Smooth muscle cell (in vitro differentiated cells): ENCODE measurements at regions not wholly inside any gene's neighbourhood (a gene's known extent, or its start where the extent isn't known, plus 50 kb on each side); places are given as distances from the start of the nearest gene placed in this dataset.

Source experiments
- DNase-seq: peaks from one replicate; lab custom pipeline; 2025; ENCODE audit not compliant: unreplicated experiment; lab: John Stamatoyannopoulos, UW
- H2AFZ ChIP-seq: fragments of 200-600 bp; sonication (generic); 2 replicates; pipeline ENCODE4 v1.6.0; 2016; ENCODE audit warnings: antibody characterized with exemption, low read depth, mild to moderate bottlenecking
- H3F3A ChIP-seq: fragments of 200-600 bp; sonication (generic); 2 replicates; pipeline ENCODE4 v1.6.0; 2017; ENCODE audit warnings: antibody characterized with exemption, low read depth
- H3K27ac ChIP-seq: fragments of 200-600 bp; sonication (generic); 2 replicates; pipeline ENCODE4 v1.5.1; 2016; ENCODE audit warnings: low read depth, mild to moderate bottlenecking
- H3K27me3 ChIP-seq: fragments of 200-600 bp; sonication (generic); 2 replicates; pipeline ENCODE4 v1.6.1; 2016; ENCODE audit warnings: low read depth, mild to moderate bottlenecking
- H3K36me3 ChIP-seq: fragments of 200-600 bp; sonication (generic); 2 replicates; pipeline ENCODE4 v1.5.1; 2016; ENCODE audit warnings: low read depth
- H3K4me1 ChIP-seq: fragments of 200-600 bp; sonication (generic); 2 replicates; pipeline ENCODE4 v1.5.1; 2016; ENCODE audit warnings: low read depth
- H3K4me2 ChIP-seq: fragments of 200-600 bp; sonication (generic); 2 replicates; pipeline ENCODE4 v1.6.0; 2016; ENCODE audit warnings: mild to moderate bottlenecking
- H3K4me3 ChIP-seq: fragments of 200-600 bp; sonication (generic); 2 replicates; pipeline ENCODE4 v1.5.1; 2016; ENCODE audit warnings: mild to moderate bottlenecking
- H3K79me2 ChIP-seq: fragments of 200-600 bp; sonication (generic); 2 replicates; pipeline ENCODE4 v1.6.0; 2016; ENCODE audit warnings: low read depth, mild to moderate bottlenecking
- H3K9ac ChIP-seq: fragments of 200-600 bp; sonication (generic); 2 replicates; pipeline ENCODE4 v1.6.0; 2016; ENCODE audit warnings: low read depth
- H3K9me3 ChIP-seq: fragments of 200-600 bp; sonication (generic); replicated peaks from 2 replicates; pipeline ENCODE4 v1.5.1; 2016; ENCODE audit warnings: low read depth
- H4K20me1 ChIP-seq: fragments of 200-600 bp; sonication (generic); 2 replicates; pipeline ENCODE4 v1.6.0; 2016; ENCODE audit warnings: low read depth
- WGBS: methylation state at CpG from one replicate; pipeline ENCODE4 v1.1.7; 2016; ENCODE audit warnings: low lambda C conversion rate; 5-methylcytosine and 5-hydroxymethylcytosine counted together
- TF ChIP-seq, protein P1 (sequence below): fragments of 200-600 bp; sonication (generic); IDR thresholded peaks from 2 replicates; pipeline ENCODE4 v1.5.1; 2017; ENCODE audit warnings: borderline replicate concordance, mild to moderate bottlenecking, antibody characterized with exemption; ENCODE audit not compliant: insufficient read depth, poor library complexity, severe bottlenecking

DNA sequence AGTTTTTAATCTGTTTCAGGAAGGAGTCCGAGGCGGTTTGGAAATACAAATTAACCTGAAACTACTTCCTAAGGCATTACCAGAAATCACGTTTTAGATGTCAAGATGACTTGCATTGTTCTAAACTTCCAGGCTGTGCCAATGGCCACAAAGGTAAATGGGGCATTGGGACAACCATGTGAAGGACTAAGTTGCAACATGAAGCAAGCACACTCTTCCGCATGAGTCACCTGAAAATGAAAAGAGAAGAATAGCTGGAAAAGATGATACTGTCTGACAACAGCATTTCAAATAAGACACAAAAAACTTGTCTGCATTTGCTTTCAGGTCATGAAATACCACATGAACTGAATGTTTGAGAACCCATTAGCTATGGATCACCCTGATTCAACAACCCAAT, 262.1 kb downstream of the AHR start:
- no peak for DNase-seq
- Histone ChIP-seq H3K9me3 (no peaks in the 10 kb centered on the region), H2AFZ (no peak overlapping the region), H4K20me1 (no peaks in the 10 kb centered on the region), H3F3A (peaks cover 33% of the 10 kb centered on the region), H3K9ac (peak overlapping the region; percentile 29), H3K27ac (peak overlapping the region; percentile 96), H3K4me3 (no peak overlapping the region), H3K27me3 (no peaks in the 10 kb centered on the region), H3K4me1 (peaks cover 16% of the 10 kb centered on the region), H3K79me2 (no peaks in the 10 kb centered on the region), H3K36me3 (no peaks in the 10 kb centered on the region), H3K4me2 (peak overlapping the region; percentile 63)
- TF ChIP-seq, protein P1, sequence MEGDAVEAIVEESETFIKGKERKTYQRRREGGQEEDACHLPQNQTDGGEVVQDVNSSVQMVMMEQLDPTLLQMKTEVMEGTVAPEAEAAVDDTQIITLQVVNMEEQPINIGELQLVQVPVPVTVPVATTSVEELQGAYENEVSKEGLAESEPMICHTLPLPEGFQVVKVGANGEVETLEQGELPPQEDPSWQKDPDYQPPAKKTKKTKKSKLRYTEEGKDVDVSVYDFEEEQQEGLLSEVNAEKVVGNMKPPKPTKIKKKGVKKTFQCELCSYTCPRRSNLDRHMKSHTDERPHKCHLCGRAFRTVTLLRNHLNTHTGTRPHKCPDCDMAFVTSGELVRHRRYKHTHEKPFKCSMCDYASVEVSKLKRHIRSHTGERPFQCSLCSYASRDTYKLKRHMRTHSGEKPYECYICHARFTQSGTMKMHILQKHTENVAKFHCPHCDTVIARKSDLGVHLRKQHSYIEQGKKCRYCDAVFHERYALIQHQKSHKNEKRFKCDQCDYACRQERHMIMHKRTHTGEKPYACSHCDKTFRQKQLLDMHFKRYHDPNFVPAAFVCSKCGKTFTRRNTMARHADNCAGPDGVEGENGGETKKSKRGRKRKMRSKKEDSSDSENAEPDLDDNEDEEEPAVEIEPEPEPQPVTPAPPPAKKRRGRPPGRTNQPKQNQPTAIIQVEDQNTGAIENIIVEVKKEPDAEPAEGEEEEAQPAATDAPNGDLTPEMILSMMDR = no peak
- WGBS = 93% methylated on average over 4 of the region's 4 CpGs

DNA sequence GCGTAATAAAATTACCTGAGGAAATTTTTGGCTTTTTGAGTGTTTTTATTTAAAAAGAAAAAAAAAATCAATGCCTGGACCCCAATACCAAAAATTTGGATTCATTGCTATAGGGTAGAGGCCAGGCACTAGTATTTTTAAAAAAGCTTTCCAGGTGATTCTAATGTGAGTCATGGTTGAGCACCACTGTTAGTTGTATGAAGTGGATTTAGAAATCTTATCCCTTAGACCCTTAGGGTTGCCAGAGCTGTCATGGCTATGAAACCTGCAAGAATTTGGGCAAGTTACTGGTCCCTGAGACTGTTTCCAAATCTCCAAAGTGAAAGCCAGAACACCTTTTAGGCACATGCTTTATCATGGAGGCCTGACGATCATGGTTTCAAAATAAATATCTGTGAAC, 262.5 kb downstream of the AHR start:
- DNase-seq = no peak
- H3K27me3 ChIP-seq = no peaks in the 10 kb centered on the region
- H3K4me3 ChIP-seq = no peak overlapping the region
- no peaks in the 10 kb centered on the region for H3K9me3 ChIP-seq
- H3K9ac ChIP-seq = no peak overlapping the region
- peaks cover 33% of the 10 kb centered on the region for H3F3A ChIP-seq
- peak overlapping the region; percentile 96 for H3K27ac ChIP-seq
- H3K79me2 ChIP-seq = no peaks in the 10 kb centered on the region
- H4K20me1 ChIP-seq = no peaks in the 10 kb centered on the region
- H3K4me1 ChIP-seq = peaks cover 18% of the 10 kb centered on the region
- WGBS = 98% methylated on average over 2 of the region's 2 CpGs
- H3K36me3 ChIP-seq = no peaks in the 10 kb centered on the region
- no peak overlapping the region for H2AFZ ChIP-seq
- H3K4me2 ChIP-seq = no peak overlapping the region
- TF ChIP-seq, protein P1 = no peak

DNA sequence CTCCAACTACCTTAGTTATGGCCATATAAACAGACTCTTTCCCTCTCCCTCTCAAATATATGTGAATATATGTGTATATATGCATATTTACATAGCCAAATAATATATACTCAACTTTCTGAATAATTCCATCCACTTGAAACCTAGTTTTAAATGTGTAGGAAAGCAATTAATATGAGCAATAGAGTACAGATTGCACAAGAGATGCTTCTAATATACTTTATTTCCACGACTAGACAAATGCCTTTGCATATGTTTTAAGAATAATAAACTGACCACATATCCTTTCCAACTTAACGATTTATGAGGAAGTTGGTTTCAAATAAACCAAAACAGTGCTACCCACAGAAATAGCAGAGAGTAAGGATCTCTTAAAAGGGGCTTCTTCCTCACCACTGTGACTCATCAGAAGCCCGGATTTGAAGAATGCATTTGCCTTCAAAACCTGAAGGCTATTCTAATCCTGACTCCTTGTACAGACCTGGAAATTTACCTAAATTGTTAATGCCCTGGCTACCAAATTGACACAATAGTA, 266.3 kb downstream of the AHR start:
- Histone ChIP-seq H2AFZ (no peak overlapping the region), H3K27ac (peak overlapping the region; percentile 70), H3K9ac (no peak overlapping the region), H4K20me1 (no peaks in the 10 kb centered on the region), H3K9me3 (no peaks in the 10 kb centered on the region), H3K79me2 (no peaks in the 10 kb centered on the region), H3K4me3 (no peak overlapping the region), H3F3A (peaks cover 16% of the 10 kb centered on the region), H3K27me3 (no peaks in the 10 kb centered on the region), H3K4me1 (peaks cover 12% of the 10 kb centered on the region), H3K36me3 (no peaks in the 10 kb centered on the region), H3K4me2 (peak overlapping the region; percentile 79)
- WGBS = 2% methylated on average over 3 of the region's 3 CpGs
- no peak for DNase-seq
- TF ChIP-seq, protein P1 = no peak

GRCh38 chr7:17580141-17580540, 281.7 kb downstream of the AHR start:
- Histone ChIP-seq H3K27ac (peak overlapping the region; percentile 74), H4K20me1 (no peaks in the 10 kb centered on the region), H3F3A (no peaks in the 10 kb centered on the region), H3K4me3 (no peak overlapping the region), H3K9me3 (peaks cover 10% of the 10 kb centered on the region), H3K9ac (no peak overlapping the region), H3K4me2 (peak overlapping the region; percentile 42), H3K4me1 (no peaks in the 10 kb centered on the region), H3K36me3 (no peaks in the 10 kb centered on the region), H2AFZ (no peak overlapping the region), H3K79me2 (no peaks in the 10 kb centered on the region), H3K27me3 (no peaks in the 10 kb centered on the region)
- TF ChIP-seq, protein P1 = no peak
- no peak for DNase-seq
- WGBS = 16% methylated on average over 3 of the region's 3 CpGs
